HepG2 (cell line): ENCODE measurements at regions not wholly inside any gene's neighbourhood (a gene's known extent, or its start where the extent isn't known, plus 50 kb on each side); places are given as distances from the start of the nearest gene placed in this dataset.

Experiments used
- ATAC-seq: fragments of 200-7000 bp; cut with Tn5 transposase; 3 replicates; pipeline ENCODE4 v1.9.1; 2020; ENCODE audit warnings: mild to moderate bottlenecking, moderate library complexity
- BruUV-seq: library from RNA; stranded (reverse); fragments of 400-500 nt; replicated peaks from 2 replicates; lab custom pipeline; 2021; lab: Mats Ljungman, UMichigan
- CTCF ChIA-PET: fragments of 300-600 bp; formaldehyde crosslinking; extraction: SDS; loops from one replicate; lab custom pipeline; 2021; ENCODE audit warnings: low total read pairs, inconsistent platforms, low intra/inter-chr PET ratio; lab: Yijun Ruan, JAX
- POLR2A ChIA-PET: fragments of 350-600 bp; sonication (Branson Sonifier 250); formaldehyde crosslinking; loops from one replicate; lab custom pipeline; 2020; ENCODE audit warnings: antibody characterized with exemption, inconsistent platforms; lab: Yijun Ruan, JAX
- DNase-seq: peaks from one replicate; pipeline ENCODE4 v3.0.0-alpha.2; 2015; ENCODE audit warnings: low spot score
- FAIRE-seq: peaks from 3 replicates; lab custom pipeline; 2011; peaks lifted over from hg19 to GRCh38; lab: Jason Lieb, UNC
- H2AFZ ChIP-seq: one replicate; pipeline ENCODE4 v1.6.1; 2011; ENCODE audit warnings: low read length, inconsistent platforms
- H3K27ac ChIP-seq: fragments of 300-600 bp; 3 replicates; pipeline ENCODE4 v1.8.0; 2011; ENCODE audit warnings: mixed run types, mild to moderate bottlenecking, mixed read lengths, low read length, inconsistent platforms; ENCODE audit not compliant: insufficient read depth; ENCODE audit errors: extremely low read length
- H3K27me3 ChIP-seq, 2 experiments: fragments of 200-600 bp in 1 of 2; 2 replicates in 1 of 2; 3 replicates in 1 of 2; pipeline versions ENCODE4 v1.6.0 to v1.8.0; 2011; ENCODE audit warnings: low read length in 2 of 2, mild to moderate bottlenecking in 2 of 2, moderate library complexity in 2 of 2, inconsistent platforms in 1 of 2; ENCODE audit not compliant: insufficient read depth in 2 of 2, control insufficient read depth in 1 of 2
- H3K36me3 ChIP-seq, 2 experiments: fragments of 200-600 bp in 1 of 2; replicated peaks in 1 of 2; 2 replicates in 1 of 2; 3 replicates in 1 of 2; pipeline versions ENCODE4 v1.5.1 to v1.8.0; 2011; ENCODE audit warnings: low read length in 2 of 2, inconsistent platforms in 1 of 2; ENCODE audit not compliant: insufficient read depth in 2 of 2, control insufficient read depth in 1 of 2
- H3K4me1 ChIP-seq: 2 replicates; pipeline ENCODE4 v1.5.1; 2012; ENCODE audit warnings: low read length, inconsistent platforms; ENCODE audit not compliant: insufficient read depth
- H3K4me2 ChIP-seq: 2 replicates; pipeline ENCODE4 v1.6.0; 2011; ENCODE audit warnings: low read depth, low read length, inconsistent platforms
- H3K4me3 ChIP-seq, 3 experiments: fragments of 200-600 bp in 1 of 3; sonication (generic), shearing (Covaris generic) in 1 of 3; replicated peaks in 1 of 3; 2 replicates each; pipeline ENCODE4 v1.5.1; 2011 to 2016; ENCODE audit warnings: low read length in 3 of 3, inconsistent platforms in 2 of 3, low read depth in 2 of 3, mild to moderate bottlenecking in 2 of 3, control low read depth in 1 of 3, mixed read lengths in 1 of 3; ENCODE audit not compliant: insufficient read depth in 1 of 3
- H3K79me2 ChIP-seq: one replicate; pipeline ENCODE4 v1.6.1; 2011; ENCODE audit warnings: low read length, inconsistent platforms; ENCODE audit not compliant: insufficient read depth
- H3K9ac ChIP-seq: 2 replicates; pipeline ENCODE4 v1.6.0; 2011; ENCODE audit warnings: mild to moderate bottlenecking, low read depth, low read length, inconsistent platforms; ENCODE audit not compliant: insufficient read depth
- H3K9me3 ChIP-seq: 2 replicates; pipeline ENCODE4 v1.5.1; 2012; ENCODE audit warnings: mild to moderate bottlenecking, low read length
- H4K20me1 ChIP-seq: 2 replicates; pipeline ENCODE4 v1.6.0; 2011; ENCODE audit warnings: inconsistent platforms, mild to moderate bottlenecking, low read length, moderate library complexity; ENCODE audit not compliant: insufficient read depth
- ARHGAP35 ChIP-seq: sonication (generic); formaldehyde crosslinking; IDR thresholded peaks from 2 replicates; pipeline ENCODE4 v1.9.0; 2022; ENCODE audit warnings: mild to moderate bottlenecking, inconsistent platforms, moderate library complexity, missing genetic modification reagents, borderline replicate concordance
- CREB1 ChIP-seq, 2 experiments: fragments of 450-650 bp in 1 of 2; IDR thresholded peaks; 2 replicates each; pipeline ENCODE4 v1.6.1; 2016 to 2017; ENCODE audit warnings: control low read depth in 1 of 2, mild to moderate bottlenecking in 1 of 2, missing compliant biosample characterization in 1 of 2, missing genetic modification characterization in 1 of 2
- DNMT1 ChIP-seq: sonication (generic); formaldehyde crosslinking; IDR thresholded peaks from 2 replicates; pipeline ENCODE4 v1.5.1; 2020; ENCODE audit warnings: mild to moderate bottlenecking, missing genetic modification reagents
- GABPB1 ChIP-seq: IDR thresholded peaks from 2 replicates; pipeline ENCODE4 v1.6.1; 2016; ENCODE audit warnings: mild to moderate bottlenecking, missing genetic modification reagents, moderate library complexity, missing compliant biosample characterization
- GLMP ChIP-seq: sonication (generic); formaldehyde crosslinking; IDR thresholded peaks from 2 replicates; pipeline ENCODE4 v1.9.0; 2021; ENCODE audit warnings: missing genetic modification reagents, mild to moderate bottlenecking, borderline replicate concordance
- GTF3A ChIP-seq: sonication (generic); formaldehyde crosslinking; conservative IDR thresholded peaks from 2 replicates; pipeline ENCODE4 v1.4.0; 2020; ENCODE audit warnings: mild to moderate bottlenecking, missing genetic modification reagents
- JUNB ChIP-seq: sonication (generic); formaldehyde crosslinking; IDR thresholded peaks from 2 replicates; pipeline ENCODE4 v1.8.0; 2022; ENCODE audit warnings: missing genetic modification reagents, mild to moderate bottlenecking, borderline replicate concordance
- KAT8 ChIP-seq: IDR thresholded peaks from 2 replicates; pipeline ENCODE4 v1.6.1; 2016; ENCODE audit warnings: missing genetic modification reagents, missing compliant biosample characterization
- KDM2A ChIP-seq: sonication (generic); formaldehyde crosslinking; IDR thresholded peaks from 2 replicates; pipeline ENCODE4 v1.4.0; 2020; ENCODE audit warnings: low read depth, missing genetic modification reagents, borderline replicate concordance
- MYC ChIP-seq: sonication (generic); formaldehyde crosslinking; IDR thresholded peaks from 2 replicates; pipeline ENCODE4 v1.9.0; 2021; ENCODE audit warnings: missing genetic modification reagents, borderline replicate concordance
- NR1H2 ChIP-seq: sonication (generic); formaldehyde crosslinking; IDR thresholded peaks from 2 replicates; pipeline ENCODE4 v1.8.1; 2022; ENCODE audit warnings: low read depth, missing genetic modification reagents, borderline replicate concordance
- REPIN1 ChIP-seq: sonication (generic); formaldehyde crosslinking; IDR thresholded peaks from 2 replicates; pipeline ENCODE4 v1.8.0; 2022; ENCODE audit warnings: missing genetic modification reagents, low read depth, mild to moderate bottlenecking, borderline replicate concordance
- SRF ChIP-seq: IDR thresholded peaks from 2 replicates; pipeline ENCODE4 v1.6.1; 2011; ENCODE audit warnings: mild to moderate bottlenecking, low read depth, low read length, moderate library complexity
- ZNF121 ChIP-seq: sonication (generic); formaldehyde crosslinking; IDR thresholded peaks from 2 replicates; pipeline ENCODE4 v1.5.0; 2020; ENCODE audit warnings: mild to moderate bottlenecking, missing genetic modification reagents
- ZNF264 ChIP-seq: sonication (generic); formaldehyde crosslinking; IDR thresholded peaks from 2 replicates; pipeline ENCODE4 v1.4.0; 2020; ENCODE audit warnings: missing genetic modification reagents
- ZNF775 ChIP-seq: sonication (generic); formaldehyde crosslinking; IDR thresholded peaks from 2 replicates; pipeline ENCODE4 v1.4.0; 2020; ENCODE audit warnings: missing genetic modification reagents, mild to moderate bottlenecking, moderate library complexity, borderline replicate concordance
- WGBS: methylation state at CpG from one replicate; pipeline ENCODE4 v1.1.6; 2017; ENCODE audit warnings: low lambda C conversion rate; 5-methylcytosine and 5-hydroxymethylcytosine counted together
- in situ Hi-C: cut with HindIII; loops from 2 replicates; pipeline ENCODE4 v1.10.0; 2017; ENCODE audit warnings: low pct_unique_long_range_greater_than_20kb; ENCODE audit not compliant: extremely low pct_ligation_motif_present
- intact Hi-C: fragments of 100-400 bp; cut with micrococcal nuclease; formaldehyde crosslinking; loops from one replicate; pipeline ENCODE4 v1.10.0; 2022; ENCODE audit not compliant: unreplicated experiment
- TF ChIP-seq, protein P1 (sequence below): sonication (generic); formaldehyde crosslinking; IDR thresholded peaks from 2 replicates; pipeline ENCODE4 v1.8.1; 2023; ENCODE audit warnings: missing genetic modification reagents, inconsistent platforms, borderline replicate concordance
- TF ChIP-seq, protein P2 (sequence below): sonication (generic); formaldehyde crosslinking; conservative IDR thresholded peaks from 2 replicates; pipeline ENCODE4 v1.8.0; 2022; ENCODE audit warnings: missing genetic modification reagents
- TF ChIP-seq, protein P3 (sequence below): sonication (generic); formaldehyde crosslinking; IDR thresholded peaks from 2 replicates; pipeline ENCODE4 v1.8.0; 2022; ENCODE audit warnings: low read depth, missing genetic modification reagents

DNA sequence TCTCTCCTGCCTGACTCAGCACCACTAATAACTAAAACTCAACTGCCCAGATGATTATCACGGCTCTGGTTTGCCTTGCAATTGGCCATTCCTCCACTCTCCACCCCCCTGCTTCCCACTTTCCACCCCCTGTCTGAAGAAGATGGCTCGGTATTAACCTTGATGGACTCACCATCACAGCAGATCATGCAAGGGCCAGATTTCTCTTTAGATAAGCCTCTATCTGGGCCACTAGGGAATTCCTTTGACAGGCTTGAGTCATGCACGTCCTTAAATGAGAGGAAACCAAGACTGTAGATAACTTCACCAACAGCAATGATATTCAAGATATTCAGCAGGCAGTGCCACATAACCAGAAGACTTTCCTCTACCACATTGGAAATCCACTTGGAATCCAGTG is 131.1 kb upstream of the NBEA start (continued):
- TF ChIP-seq, protein P1, sequence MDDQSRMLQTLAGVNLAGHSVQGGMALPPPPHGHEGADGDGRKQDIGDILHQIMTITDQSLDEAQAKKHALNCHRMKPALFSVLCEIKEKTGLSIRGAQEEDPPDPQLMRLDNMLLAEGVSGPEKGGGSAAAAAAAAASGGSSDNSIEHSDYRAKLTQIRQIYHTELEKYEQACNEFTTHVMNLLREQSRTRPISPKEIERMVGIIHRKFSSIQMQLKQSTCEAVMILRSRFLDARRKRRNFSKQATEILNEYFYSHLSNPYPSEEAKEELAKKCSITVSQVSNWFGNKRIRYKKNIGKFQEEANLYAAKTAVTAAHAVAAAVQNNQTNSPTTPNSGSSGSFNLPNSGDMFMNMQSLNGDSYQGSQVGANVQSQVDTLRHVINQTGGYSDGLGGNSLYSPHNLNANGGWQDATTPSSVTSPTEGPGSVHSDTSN = no peak
- no peak for TF ChIP-seq KAT8 (CRISPR knock-in tag)
- no peak for TF ChIP-seq ZNF775 (CRISPR knock-in tag)
- no peak for TF ChIP-seq DNMT1 (CRISPR knock-in tag)
- TF ChIP-seq GABPB1 = no peak
- TF ChIP-seq JUNB = no peak
- TF ChIP-seq CREB1 (IDR thresholded peaks at IDR 0.05) = no peak
- TF ChIP-seq CREB1 (CRISPR knock-in tag; IDR thresholded peaks at IDR 0.05) = no peak

DNA sequence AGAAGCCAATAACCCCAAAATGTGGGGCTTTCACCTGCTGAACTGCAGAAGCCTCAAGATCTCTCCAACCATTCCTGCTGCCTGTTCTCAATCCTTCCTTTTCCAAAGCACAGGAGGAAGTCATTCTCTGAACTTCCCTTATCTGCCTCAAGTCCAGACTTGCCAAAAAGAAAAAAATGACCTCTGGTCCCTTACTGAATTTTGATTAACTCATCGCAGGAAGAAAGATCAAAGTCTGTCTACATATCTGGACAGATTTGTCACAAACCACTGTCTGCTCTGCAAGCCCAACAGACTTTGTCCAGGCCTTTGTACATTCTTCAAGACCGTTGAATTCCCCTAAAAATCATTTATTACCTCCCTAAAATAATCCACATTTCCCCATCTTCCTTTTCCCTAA is 126.5 kb upstream of the NBEA start:
- H3K27ac ChIP-seq = no peak overlapping the region
- no peaks in the 10 kb centered on the region for H3K79me2 ChIP-seq
- POLR2A ChIA-PET = no interaction called here
- H3K27me3 ChIP-seq = no peaks in the 10 kb centered on the region
- CTCF ChIA-PET = no interaction called here
- no peaks in the 10 kb centered on the region for H4K20me1 ChIP-seq
- no peak overlapping the region for H3K9ac ChIP-seq
- H2AFZ ChIP-seq = no peak overlapping the region
- no peak for ATAC-seq
- H3K4me1 ChIP-seq = 0 out of 2 replicates have a peak, but pooled peaks cover 8% of the 10 kb centered on the region
- no TSS peak for BruUV-seq
- TF ChIP-seq ZNF121 (no peak), SRF (no peak), GLMP (CRISPR knock-in tag) (no peak), MYC (CRISPR knock-in tag) (no peak), REPIN1 (CRISPR knock-in tag) (no peak), NR1H2 (CRISPR knock-in tag) (no peak), GTF3A (no peak), ZNF264 (CRISPR knock-in tag) (no peak), KDM2A (no peak), ZNF775 (CRISPR knock-in tag) (no peak), ARHGAP35 (CRISPR knock-in tag) (no peak)
- TF ChIP-seq, protein P2, sequence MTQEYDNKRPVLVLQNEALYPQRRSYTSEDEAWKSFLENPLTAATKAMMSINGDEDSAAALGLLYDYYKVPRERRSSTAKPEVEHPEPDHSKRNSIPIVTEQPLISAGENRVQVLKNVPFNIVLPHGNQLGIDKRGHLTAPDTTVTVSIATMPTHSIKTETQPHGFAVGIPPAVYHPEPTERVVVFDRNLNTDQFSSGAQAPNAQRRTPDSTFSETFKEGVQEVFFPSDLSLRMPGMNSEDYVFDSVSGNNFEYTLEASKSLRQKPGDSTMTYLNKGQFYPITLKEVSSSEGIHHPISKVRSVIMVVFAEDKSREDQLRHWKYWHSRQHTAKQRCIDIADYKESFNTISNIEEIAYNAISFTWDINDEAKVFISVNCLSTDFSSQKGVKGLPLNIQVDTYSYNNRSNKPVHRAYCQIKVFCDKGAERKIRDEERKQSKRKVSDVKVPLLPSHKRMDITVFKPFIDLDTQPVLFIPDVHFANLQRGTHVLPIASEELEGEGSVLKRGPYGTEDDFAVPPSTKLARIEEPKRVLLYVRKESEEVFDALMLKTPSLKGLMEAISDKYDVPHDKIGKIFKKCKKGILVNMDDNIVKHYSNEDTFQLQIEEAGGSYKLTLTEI (CRISPR knock-in tag) = no peak
- TF ChIP-seq, protein P3, sequence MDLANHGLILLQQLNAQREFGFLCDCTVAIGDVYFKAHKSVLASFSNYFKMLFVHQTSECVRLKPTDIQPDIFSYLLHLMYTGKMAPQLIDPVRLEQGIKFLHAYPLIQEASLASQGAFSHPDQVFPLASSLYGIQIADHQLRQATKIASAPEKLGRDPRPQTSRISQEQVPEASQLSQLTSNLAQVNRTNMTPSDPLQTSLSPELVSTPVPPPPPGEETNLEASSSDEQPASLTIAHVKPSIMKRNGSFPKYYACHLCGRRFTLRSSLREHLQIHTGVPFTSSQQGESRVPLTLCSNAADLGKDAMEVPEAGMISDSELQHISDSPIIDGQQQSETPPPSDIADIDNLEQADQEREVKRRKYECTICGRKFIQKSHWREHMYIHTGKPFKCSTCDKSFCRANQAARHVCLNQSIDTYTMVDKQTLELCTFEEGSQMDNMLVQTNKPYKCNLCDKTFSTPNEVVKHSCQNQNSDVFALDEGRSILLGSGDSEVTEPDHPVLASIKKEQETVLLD (CRISPR knock-in tag) = no peak
- TF ChIP-seq, all 625 proteins: peak for 0
- 3% methylated on average over 2 of the region's 2 CpGs for WGBS
- in situ Hi-C loops = no loop called here
- FAIRE-seq (no peak), DNase-seq (no peak)
- H3K4me2 ChIP-seq = no peak overlapping the region
- intact Hi-C loops = no loop called here
- H3K9me3 ChIP-seq = peaks cover 19% of the 10 kb centered on the region
- H3K4me3 ChIP-seq = no peak overlapping the region
- no peaks in the 10 kb centered on the region for H3K36me3 ChIP-seq
